HL-60 (cell line): ENCODE measurements at regions not wholly inside any gene's neighbourhood (a gene's known extent, or its start where the extent isn't known, plus 50 kb on each side); places are given as distances from the start of the nearest gene placed in this dataset.

Experiments used
- DNase-seq, 2 experiments: peaks; one replicate each; pipeline ENCODE4 v3.0.0-alpha.2; 2010 to 2020; ENCODE audit warnings: low read depth in 1 of 2, low spot score in 1 of 2
- H3K27ac ChIP-seq: fragments of 250-450 bp; sonication (Bioruptor Pico); replicated peaks from 2 replicates; pipeline ENCODE4 v1.5.1; 2020; ENCODE audit warnings: mild to moderate bottlenecking, moderate library complexity
- H3K27me3 ChIP-seq: fragments of 250-450 bp; sonication (Bioruptor Pico); 2 replicates; pipeline ENCODE4 v1.5.1; 2021; ENCODE audit warnings: mild to moderate bottlenecking, moderate library complexity; ENCODE audit not compliant: insufficient read depth, poor library complexity, severe bottlenecking
- H3K4me3 ChIP-seq: replicated peaks from 2 replicates; pipeline ENCODE4 v1.5.1; 2011; ENCODE audit warnings: mild to moderate bottlenecking, control low read depth, low read length; ENCODE audit not compliant: insufficient read depth
- GABPA ChIP-seq: IDR thresholded peaks from 2 replicates; pipeline ENCODE4 v1.6.1; 2012; ENCODE audit warnings: low read depth
- POLR2AphosphoS5 ChIP-seq: IDR thresholded peaks from 2 replicates; pipeline ENCODE4 v1.6.1; 2012; ENCODE audit warnings: low read depth
- SPI1 ChIP-seq: IDR thresholded peaks from 2 replicates; pipeline ENCODE4 v1.6.1; 2012; ENCODE audit warnings: low read depth, mild to moderate bottlenecking, borderline replicate concordance
- TF ChIP-seq, protein P1 (sequence below): IDR thresholded peaks from 2 replicates; pipeline ENCODE4 v1.6.1; 2012; ENCODE audit warnings: low read depth; ENCODE audit not compliant: insufficient replicate concordance
- TF ChIP-seq, protein P2 (sequence below): IDR thresholded peaks from one replicate; pipeline ENCODE4 v1.5.1; 2011; ENCODE audit warnings: low read length, control low read depth, inconsistent platforms; ENCODE audit not compliant: insufficient read depth

DNA sequence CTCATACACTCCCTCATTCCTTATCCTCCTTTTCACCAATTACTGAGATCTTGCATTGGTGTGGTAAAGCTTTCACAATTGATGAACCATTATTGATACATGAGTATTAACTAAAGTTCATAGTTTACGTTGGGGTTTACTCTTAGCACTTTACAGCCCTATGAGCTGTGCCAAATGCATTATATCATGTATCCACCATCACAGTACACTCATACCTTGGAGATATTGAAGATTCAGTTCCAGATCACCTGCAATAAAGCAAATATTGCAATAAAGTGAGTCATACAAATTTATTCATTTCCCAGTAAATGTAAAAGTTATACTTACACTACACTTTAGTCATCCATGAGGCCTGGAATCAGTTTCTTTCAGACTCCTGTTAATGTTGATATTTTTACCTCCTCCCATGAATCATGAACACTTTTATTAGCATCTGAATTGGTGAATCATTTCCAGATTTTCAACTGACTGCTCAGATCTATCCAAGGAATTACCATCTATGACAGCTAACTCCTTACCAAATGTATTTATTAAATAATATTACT lies 546.6 kb upstream of the PTPRD start:
- no peak overlapping the region for H3K27ac ChIP-seq
- H3K4me3 ChIP-seq, result no peak overlapping the region
- TF ChIP-seq GABPA (no peak), SPI1 (no peak), POLR2AphosphoS5 (no peak)
- TF ChIP-seq, protein P1, sequence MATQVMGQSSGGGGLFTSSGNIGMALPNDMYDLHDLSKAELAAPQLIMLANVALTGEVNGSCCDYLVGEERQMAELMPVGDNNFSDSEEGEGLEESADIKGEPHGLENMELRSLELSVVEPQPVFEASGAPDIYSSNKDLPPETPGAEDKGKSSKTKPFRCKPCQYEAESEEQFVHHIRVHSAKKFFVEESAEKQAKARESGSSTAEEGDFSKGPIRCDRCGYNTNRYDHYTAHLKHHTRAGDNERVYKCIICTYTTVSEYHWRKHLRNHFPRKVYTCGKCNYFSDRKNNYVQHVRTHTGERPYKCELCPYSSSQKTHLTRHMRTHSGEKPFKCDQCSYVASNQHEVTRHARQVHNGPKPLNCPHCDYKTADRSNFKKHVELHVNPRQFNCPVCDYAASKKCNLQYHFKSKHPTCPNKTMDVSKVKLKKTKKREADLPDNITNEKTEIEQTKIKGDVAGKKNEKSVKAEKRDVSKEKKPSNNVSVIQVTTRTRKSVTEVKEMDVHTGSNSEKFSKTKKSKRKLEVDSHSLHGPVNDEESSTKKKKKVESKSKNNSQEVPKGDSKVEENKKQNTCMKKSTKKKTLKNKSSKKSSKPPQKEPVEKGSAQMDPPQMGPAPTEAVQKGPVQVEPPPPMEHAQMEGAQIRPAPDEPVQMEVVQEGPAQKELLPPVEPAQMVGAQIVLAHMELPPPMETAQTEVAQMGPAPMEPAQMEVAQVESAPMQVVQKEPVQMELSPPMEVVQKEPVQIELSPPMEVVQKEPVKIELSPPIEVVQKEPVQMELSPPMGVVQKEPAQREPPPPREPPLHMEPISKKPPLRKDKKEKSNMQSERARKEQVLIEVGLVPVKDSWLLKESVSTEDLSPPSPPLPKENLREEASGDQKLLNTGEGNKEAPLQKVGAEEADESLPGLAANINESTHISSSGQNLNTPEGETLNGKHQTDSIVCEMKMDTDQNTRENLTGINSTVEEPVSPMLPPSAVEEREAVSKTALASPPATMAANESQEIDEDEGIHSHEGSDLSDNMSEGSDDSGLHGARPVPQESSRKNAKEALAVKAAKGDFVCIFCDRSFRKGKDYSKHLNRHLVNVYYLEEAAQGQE, result no peak
- TF ChIP-seq, protein P2, sequence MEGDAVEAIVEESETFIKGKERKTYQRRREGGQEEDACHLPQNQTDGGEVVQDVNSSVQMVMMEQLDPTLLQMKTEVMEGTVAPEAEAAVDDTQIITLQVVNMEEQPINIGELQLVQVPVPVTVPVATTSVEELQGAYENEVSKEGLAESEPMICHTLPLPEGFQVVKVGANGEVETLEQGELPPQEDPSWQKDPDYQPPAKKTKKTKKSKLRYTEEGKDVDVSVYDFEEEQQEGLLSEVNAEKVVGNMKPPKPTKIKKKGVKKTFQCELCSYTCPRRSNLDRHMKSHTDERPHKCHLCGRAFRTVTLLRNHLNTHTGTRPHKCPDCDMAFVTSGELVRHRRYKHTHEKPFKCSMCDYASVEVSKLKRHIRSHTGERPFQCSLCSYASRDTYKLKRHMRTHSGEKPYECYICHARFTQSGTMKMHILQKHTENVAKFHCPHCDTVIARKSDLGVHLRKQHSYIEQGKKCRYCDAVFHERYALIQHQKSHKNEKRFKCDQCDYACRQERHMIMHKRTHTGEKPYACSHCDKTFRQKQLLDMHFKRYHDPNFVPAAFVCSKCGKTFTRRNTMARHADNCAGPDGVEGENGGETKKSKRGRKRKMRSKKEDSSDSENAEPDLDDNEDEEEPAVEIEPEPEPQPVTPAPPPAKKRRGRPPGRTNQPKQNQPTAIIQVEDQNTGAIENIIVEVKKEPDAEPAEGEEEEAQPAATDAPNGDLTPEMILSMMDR, result no peak
- H3K27me3 ChIP-seq, result no peaks in the 10 kb centered on the region
- DNase-seq, result no peak

DNA sequence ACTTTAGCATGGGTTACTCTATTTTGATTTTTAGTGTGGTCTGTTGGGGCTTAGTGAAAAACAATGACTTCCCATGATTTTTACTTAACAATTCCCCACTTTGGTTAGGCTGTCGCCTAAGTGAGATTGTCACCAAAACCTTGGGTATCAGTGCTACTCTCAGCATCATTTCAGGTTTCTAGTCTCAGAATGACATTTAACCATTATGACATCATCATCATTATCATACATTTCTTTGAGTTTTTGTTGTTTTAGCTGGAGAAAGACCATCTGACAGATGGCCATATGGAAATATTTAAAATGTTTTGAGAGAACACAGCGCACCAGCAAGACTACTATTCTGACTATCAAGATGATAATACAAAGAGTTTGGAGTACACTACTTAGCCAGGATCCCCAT lies 551.0 kb upstream of the PTPRD start:
- no peak for DNase-seq
- Histone ChIP-seq H3K27me3 (no peaks in the 10 kb centered on the region), H3K27ac (no peak overlapping the region), H3K4me3 (no peak overlapping the region)
- TF ChIP-seq POLR2AphosphoS5 (no peak), GABPA (no peak), SPI1 (no peak)
- TF ChIP-seq, protein P1, result no peak
- TF ChIP-seq, protein P2, result no peak

DNA sequence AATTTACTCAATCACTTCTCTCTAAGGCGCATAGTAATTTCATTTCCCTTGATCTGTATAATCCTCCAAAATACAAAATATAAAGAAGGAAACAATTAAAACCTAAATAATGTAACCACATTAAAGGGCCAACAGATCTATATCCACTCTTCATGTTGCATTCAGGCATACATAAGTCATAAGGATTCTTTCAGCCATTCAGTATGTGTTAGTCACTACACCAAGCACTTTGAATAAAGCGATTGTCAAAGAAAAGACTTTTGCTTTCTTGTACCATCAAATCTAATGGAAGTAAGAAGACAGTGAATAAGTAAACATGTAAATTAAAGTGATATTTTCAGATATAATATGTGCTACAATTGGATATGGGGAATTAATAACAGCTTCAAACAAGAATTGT lies 569.2 kb upstream of the PTPRD start:
- no peak for DNase-seq
- TF ChIP-seq, protein P2, result no peak
- TF ChIP-seq, protein P1, result no peak
- TF ChIP-seq GABPA, result no peak
- no peak for TF ChIP-seq SPI1
- no peak for TF ChIP-seq POLR2AphosphoS5
- no peak overlapping the region for H3K27ac ChIP-seq
- no peaks in the 10 kb centered on the region for H3K27me3 ChIP-seq
- no peak overlapping the region for H3K4me3 ChIP-seq
